ENCODE measurements at regions not wholly inside any gene's neighbourhood (a gene's known extent, or its start where the extent isn't known, plus 50 kb on each side); places are given as distances from the start of the nearest gene placed in this dataset.
"Not testable (repeated sequence)": the region's sequence is repeated elsewhere in the genome, so short reads cannot be mapped to it uniquely, and the experiment has no call there.

DNA sequence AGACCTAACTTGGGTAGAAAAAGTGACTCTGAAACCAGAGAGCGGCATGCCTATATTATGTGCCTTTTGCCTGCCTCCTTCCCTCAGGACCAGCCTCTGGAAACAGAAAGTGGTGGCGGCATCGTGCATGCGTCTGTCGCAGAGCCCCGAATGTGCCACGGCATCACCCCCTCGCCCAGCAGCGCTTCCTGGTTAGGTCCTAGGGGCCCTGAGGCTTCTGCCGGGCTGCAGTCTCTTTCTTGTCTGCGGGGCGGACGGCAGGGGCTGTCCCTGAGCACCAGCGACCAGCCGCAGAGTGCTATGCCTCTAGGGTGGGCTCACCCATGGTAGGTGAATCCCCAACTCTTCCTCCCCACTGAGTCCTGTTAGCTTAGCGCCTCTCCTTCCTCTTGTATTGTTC, 68.7 kb downstream of the VSIG4 start:
- DNase-seq, result no peak

DNA sequence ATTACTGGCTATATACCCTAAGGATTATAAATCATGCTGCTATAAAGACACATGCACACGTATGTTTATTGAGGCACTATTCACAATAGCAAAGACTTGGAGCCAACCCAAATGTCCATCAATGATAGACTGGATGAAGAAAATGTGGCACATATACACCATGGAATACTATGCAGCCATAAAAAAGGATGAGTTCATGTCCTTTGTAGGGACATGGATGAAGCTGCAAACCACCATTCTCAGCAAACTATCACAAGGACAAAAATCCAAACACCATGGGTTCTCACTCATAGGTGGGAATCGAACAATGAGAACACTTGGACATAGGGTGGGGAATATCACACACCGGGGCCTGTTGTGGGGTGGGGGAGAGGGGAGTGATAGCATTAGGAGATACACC, 72.7 kb downstream of the VSIG4 start:
- DNase-seq, result not testable (repeated sequence)

DNA sequence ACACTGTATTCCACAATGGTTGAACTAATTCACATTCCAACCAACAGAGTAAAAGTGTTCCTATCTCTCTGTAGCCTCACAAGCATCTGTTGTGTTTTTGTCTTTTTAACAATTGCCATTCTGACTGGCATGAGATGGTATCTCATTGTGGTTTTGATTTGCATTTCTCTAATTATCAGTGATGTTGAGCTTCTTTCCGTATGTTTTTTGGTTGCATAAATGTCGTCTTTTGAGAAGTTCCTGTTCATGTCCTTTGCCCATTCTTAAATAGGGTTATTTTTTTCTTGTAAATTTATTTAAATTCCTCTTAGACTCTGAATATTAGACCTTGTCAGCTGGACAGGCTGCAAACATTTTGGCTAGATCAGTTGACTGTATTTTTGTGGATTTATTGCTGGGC, 78.2 kb downstream of the VSIG4 start:
- DNase-seq, result no peak

DNA sequence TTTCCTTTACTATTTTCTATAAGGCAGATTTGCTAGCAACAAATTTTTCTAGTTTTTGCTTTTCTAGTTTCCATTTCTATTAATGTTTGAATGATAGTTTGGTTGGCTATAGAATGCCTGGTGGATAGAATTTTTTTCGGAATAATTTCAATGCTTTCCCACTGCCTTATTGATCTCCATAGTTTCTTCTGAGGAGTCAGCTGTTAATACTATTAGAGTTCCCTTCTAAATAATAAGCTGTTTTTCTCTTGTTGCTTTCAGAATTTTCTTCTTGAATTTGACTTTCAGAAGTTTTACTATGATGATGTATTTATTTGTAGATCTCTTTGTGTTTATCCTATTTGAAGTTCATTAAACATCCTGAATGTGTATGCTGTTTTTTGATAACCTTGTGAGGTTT, 91.8 kb downstream of the VSIG4 start:
- DNase-seq, result no peak

DNA sequence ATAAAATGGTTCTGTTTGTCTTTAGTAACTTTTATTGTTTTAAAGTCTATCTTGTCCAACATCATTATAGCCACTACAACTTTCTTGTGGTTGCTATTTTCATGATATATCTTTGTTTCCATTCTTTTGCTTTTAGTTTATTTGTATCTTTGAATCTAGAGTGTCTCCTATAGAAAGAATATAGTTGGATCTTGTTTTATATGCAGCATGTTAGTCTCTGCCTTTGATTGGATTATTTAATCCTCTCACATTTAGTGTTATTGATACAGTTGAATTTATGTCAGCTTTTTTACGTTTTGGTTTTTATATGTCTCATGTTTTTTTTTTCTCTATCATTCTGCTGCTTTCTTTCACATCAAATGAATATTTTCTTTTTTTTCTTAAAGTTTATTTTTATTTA, 98.1 kb downstream of the VSIG4 start:
- DNase-seq, result no peak

DNA sequence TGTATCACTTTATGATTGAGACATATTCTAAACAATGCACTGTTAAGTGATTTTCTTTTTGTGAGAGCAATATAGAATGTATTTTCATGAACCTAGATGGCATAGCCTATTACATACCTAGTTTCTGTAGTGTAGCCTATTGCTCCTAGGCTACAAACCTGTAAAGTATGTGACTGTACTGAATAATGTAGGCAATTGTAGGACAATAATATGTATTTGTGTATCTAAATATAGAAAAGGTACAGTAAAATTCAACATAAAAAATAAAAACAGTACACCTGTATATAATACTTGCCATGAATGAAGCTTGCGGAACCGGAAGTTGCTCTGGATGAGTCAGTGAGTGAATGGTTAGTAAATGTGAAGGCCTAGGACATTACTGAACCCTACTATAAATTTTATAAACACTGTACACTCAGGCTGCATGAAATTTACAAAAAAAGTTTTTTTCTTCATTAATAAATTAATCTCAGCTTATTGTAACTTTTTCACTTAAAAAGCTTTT, 106.7 kb downstream of the VSIG4 start:
- DNase-seq, result no peak

DNA sequence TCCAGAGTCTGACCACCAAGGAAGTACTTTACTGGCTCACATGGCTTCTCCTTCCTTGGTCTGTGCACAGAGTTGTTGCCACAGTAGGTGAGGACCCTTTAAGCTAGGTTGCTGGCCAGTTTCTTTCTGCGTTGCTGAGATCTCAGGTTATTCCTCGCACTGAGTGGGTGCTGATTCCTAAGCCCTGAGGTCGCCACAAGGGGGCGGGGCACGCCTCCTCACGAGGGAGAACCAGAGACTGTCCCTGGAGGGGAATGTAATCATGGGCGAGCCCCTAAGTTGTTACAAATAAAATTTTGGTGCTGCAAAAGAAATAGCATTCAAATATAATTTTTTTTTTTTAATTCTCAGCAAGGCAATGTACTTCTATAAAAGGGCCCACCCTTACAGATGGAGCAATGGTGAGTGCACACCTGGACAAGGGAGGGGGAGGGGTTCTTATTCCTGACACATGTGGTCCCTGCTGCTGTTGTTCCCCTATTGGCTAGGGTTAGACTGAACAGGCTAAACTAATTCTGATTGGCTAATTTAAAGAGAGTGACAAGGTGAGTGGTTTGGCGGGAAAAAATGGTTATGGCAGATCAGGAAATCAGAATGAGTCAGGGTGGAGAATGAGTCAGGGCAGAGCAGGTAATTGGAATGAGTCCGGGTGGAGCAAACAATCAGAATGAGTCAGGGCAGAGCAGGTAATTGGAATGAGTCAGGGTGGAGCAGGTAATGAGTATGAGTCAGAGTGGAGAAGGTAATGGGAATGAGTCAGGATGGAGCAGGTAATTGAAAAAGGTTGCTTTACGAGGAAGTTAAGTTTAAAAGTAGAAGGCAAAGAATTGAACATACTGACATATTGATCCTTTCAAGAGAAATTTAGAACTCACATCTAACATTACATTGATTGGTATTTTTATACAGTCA, 107.5 kb downstream of the VSIG4 start:
- peak; percentile 47 for DNase-seq

DNA sequence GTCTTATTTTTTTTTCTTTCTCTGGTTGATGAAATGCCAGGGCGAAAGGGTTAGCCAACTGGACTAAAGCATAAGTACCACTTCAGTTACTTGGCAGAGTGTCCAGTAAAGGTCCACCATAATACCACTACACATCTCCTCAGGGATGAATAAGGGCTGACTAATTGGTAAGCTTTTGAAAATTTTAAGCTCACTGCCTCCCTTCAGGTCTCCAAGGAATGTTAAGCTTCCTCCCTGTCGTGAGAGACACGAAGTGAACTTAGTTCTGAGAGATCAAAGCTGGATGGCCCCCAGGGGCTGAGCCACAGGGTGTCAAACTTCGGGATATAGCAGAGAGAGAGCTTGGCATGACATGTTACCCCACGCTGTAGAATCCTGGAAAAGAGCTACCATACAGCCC, 111.4 kb downstream of the VSIG4 start:
- DNase-seq, result no peak

DNA sequence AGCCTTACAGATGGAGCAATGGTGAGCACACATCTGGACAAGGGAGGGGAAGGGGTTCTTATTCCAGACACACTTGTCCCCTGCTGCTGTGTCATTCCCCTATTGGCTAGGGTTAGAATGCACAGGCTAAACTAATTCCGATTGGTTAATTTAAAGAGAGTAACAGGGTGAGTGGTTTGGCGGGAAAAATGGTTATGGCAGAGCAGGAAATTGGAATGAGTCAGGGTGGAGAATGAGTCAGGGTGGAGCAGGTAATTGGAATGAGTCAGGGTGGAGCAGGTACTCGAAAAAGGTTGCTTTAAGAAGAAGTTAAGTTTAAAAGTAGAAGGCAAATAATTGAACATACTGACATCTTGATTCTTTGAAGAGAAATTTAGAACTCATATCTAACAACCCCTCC, 112.5 kb downstream of the VSIG4 start:
- not testable (repeated sequence) for DNase-seq

DNA sequence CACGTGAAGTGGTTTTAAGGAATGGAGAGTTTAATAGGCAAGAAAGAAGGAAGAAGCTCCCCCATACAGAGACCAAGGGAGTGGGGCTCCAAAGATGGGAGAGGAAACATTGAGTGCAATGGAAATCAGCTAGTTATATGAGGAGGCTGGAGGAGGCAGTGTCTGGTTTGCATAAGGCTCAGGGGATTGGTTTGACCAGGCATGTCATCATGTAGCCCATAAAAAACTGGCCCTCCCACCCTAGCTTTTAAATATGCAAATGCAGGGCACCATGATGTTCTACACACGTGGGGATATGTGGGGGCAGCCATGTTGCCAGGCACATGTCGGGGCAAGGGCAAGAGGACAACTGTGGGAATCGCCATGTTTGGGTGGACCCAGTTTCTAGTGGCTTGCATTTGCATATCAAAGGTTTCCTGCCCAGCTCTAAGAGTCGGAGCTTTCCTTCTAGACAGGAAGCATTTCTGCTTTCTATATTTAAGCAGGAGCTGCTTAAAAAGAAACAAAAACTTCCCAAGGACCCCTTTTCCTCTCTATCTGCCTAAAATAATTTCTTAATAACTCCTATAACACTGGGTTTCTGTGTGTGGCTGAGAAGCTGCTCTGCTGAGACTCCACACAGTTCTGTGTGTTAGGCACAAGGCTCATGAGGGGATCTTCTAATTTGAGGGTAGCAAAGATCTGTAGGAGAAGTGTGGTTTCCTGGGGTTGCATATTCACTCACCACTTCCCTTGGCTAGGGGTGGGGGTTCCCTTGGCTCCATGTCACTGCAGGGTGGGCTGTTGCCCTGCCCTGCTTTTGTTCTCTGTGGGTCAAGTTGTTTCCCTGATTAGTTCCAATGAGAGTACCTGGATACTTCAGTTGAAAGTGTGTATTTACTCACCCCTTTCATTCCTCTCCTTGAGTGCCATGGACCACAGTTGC, 113.5 kb downstream of the VSIG4 start:
- DNase-seq, result peak; percentile 46

DNA sequence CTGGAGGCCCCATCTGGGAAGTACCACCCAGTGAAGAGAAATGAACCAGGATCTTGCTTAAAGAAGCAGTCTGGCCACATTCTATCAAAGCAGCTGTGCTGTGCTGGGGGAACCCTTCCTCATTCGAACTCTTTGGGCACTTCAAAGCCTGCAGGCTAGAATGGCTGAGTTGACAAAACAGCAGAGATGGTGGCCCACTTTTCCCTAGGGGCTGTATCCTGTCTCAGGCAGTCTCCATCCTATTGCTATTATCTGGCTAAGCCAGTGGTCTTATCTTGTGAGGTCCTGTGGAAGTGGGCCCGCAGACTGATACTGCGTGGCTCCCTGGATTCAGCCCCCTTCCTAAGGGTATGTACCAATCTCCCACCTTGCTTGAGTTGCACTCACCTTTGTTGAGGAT, 114.3 kb downstream of the VSIG4 start:
- DNase-seq, result no peak

DNA sequence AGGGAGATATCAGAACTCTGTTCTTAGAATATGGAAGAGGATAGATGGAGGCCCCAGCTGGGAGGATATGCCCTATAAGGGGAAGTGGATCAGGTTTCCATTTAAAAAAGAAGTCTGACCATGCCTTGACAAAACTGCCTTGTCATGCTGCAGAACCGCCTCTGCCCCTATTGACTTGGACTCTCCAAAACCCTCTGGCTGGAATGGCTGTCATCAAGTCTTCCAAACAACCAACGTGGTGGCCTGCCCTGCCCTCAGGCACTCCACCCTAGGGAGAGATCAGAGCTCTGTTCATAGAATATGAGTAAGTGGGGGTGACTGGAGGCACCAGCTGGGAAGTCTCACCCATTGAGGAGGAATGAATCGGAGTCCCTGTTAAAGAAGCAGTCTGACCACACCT, 114.9 kb downstream of the VSIG4 start:
- no peak for DNase-seq

DNA sequence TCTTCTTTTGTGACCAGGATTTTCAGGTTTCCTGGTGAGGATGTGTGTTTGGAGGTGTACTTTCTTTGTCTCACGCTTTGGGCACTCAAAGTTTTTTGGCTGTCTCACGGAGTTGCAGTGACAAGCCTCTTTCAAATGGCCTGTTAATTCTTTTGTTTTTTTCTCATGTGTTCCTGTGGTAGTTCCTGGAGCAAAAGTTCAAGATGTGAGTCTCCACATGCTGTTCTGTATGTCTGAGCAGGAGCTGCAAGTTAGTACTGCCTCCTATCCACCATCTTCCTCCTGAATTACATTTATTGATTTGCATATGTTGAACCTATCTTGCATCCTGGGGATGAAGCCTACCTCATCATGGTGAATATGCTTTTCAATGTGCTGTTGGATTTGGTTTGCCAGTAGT, 118.5 kb downstream of the VSIG4 start:
- DNase-seq, result no peak

DNA sequence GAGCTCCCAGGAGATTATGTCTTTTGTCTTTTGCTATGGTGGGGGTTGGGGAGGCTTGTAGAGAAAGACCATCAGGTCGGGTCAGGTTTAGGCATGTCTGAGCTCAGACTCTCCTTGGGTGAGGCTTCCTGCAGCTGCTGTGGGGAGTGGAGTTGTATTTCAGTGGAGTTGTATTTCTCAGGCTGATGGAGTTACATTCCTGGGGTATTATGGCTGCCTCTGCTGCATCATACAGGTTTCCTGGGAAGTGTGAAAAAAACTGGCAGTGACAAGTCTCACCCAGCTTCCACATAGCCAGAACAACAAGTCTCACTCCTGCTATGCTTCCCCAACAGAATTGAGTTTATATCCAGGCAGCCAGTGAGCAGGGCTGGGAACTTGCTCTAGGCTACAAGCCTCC, 119.3 kb downstream of the VSIG4 start:
- no peak for DNase-seq

DNA sequence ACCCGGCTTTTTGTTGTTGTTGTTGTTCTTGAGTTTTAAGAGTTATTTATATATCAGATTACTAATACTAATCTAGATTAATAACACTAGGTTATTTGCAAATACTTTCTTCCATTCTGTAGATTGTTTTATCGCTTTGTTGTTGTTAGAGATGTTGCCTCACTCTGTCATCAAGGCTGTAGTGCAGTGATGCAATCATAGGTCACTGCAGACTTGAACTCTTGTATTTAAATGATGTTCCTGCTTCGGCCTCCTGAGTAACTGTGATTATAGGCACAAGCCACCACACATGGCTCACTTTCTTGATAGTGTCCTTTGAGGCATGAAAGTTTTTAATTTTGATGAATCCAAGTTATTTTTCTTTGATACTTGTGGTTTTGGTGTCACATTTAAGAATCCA, 129.0 kb downstream of the VSIG4 start:
- DNase-seq, result no peak

DNA sequence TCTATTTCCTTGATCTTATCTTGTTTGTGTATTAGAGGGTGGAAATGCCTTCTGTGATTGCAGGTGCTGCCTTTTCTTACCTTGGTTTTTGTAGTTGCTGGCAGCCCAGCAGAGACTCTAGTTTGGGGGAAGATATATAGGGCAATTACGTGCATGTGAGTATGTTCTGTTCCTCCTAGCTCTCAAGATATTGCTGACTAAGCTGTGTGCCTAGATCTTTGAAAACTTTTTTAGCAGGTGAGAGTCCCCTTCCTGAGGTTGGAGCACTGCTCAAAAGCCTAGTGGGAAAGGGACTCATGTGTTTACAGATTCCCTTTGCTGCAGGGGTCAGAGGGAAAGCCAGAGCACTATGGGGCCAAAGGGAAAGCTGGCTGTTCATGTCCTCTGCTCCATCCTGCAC, 136.1 kb downstream of the VSIG4 start:
- DNase-seq, result no peak

DNA sequence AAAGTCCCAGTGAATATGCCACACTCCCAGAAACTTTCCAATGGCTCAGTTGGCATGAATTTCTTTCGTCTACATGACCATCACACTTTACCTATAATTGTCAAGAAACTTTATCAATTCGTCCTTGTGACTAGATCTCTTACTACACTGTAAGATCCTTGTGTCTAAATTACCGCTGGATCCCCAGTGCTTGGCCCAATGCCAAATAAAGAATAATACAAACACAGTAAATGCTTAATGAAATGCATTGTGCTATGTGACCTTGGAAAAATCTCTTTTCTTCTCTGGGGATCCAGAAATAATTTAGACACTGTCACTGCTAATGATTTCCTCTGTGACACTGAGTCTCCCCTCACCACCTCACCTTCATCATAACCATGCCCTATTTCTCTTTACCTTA, 137.9 kb downstream of the VSIG4 start:
- DNase-seq, result no peak

DNA sequence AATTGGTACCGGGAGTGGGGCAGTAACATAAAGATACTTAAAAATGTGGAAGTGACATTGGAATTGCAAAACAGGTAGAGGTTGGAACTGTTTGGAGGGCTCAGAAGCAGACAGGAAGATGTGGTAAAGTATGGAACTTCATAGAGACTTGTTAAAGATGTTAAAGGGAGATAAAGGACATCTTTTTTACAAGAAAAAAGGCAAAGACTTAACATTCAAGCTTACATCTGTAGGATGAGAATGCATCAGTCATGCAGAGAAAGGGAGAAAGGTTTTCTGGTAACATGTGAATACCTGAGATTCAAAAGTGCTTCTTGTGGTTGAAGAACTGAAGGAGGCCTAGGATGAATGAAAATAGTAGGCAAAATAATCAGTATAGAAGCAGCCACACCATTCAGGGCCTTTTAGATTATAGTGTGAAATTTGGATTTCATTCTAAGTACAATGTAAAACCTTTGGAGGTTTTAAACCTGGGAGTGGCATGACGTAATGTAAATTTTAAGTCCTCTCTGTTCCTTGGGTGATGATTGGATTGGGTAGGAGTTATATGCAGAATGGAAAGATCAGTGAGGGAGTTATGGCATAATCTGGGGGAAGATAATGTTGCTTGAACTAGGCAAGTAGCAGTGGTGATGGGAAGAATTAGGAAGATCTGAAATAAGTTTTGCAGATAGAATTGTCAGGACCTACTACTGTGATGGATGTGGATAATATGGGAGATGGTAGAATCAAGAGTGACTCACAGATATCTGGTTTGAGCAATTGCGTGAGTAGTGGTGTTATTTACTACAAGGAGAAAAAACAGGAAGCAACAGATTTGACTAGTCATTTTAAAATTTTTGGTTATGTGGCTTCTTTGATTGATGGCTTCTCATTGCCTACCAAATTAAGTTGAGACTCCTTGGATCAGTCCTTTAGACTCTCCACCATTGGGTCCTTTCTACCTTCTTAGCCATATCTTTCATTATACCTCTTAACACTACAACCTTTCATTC, 138.7 kb downstream of the VSIG4 start:
- DNase-seq, result no peak

DNA sequence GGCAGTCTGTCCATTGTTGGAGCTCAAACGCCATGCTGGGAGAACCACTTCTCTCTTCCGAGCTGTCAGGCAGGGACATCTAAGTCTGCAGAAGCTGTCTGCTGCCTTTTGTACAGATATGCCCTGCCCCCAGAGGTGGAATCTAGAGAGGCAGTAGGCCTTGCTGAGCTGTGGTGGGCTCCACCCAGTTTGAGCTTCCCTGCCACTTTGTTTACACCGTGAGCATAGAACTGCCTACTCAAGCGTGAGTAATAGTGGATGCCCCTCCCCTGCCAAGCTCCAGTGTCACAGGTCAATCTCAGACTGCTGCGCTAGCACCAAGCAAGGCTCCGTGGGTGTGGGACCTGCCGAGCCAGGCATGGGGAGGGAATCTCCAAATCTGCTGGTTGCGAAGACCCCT, 145.7 kb downstream of the VSIG4 start:
- DNase-seq, result no peak

DNA sequence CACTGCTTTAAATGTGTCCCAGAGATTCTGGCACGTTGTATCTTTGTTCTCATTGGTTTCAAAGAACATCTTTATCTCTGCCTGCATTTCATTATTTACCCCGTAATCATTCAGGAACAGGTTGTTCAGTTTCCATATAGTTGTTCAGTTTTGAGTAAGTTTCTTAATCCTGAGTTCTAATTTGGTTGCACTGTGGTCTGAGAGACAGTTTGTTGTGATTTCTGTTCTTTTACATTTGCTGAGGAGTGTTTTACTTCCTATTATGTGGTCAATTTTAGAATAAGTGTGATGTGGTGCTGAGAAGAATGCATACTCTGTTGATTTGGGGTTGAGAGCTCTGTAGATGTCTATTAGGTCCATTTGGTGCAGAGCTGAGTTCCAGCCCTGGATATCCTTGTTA, 148.1 kb downstream of the VSIG4 start:
- DNase-seq, result not testable (repeated sequence)

DNA sequence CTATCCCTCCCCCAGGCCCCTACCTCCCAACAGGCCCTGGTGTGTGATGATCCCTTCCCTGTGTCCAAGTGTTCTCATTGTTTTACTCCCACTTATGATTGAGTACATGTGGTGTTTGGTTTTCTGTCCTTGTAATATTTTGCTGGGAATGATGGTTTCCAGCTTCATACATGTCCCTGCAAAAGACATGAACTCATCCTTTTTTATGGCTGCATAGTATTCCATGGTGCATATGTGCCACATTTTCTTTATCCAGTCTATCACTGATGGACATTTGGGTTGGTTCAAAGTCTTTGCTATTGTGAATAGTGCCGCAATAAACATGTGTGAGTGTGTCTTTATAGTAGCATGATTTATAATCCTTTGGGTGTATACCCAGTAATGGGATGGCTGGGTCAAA, 151.7 kb downstream of the VSIG4 start:
- DNase-seq, result not testable (repeated sequence)

DNA sequence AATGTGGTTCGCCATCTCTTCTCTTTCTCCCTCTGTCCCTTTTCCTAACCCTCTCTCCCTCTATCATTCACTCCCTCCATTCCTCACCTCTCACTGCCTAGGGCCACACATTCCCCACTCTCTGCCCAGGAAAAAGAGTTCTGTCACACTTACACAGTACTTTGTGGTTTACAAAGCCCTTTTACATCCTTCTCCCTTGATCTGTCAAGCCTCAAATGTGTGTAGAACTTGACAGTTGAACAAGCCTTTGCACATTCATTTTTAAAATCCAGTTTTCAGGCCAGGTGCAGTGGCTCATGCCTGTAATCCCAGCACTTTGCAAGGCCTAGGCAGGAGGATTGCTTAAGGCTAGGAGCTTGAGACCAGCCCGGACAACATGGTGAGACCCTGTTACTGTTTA, 156.3 kb downstream of the VSIG4 start:
- no peak for DNase-seq
